ENCODE measurements at regions not wholly inside any gene's neighbourhood (a gene's known extent, or its start where the extent isn't known, plus 50 kb on each side); places are given as distances from the start of the nearest gene placed in this dataset.

GRCh38 chr6:80689716-80690395, 583.4 kb downstream of the BCKDHB start:
- no peak for DNase-seq

- DNase-seq, result no peak
These were observed 573.5 kb downstream of the BCKDHB start for GRCh38 chr6:80679992-80680391.

- peak; percentile 4 for DNase-seq
These were observed 569.9 kb downstream of the BCKDHB start for GRCh38 chr6:80676386-80676785.

GRCh38 chr6:80674669-80675068, 568.2 kb downstream of the BCKDHB start:
- no peak for DNase-seq

GRCh38 chr6:80673367-80673766, 566.9 kb downstream of the BCKDHB start:
- no peak for DNase-seq

- no peak for DNase-seq
These were observed 560.5 kb downstream of the BCKDHB start for GRCh38 chr6:80667006-80667405.

GRCh38 chr6:80658926-80659325, 552.5 kb downstream of the BCKDHB start:
- no peak for DNase-seq

- DNase-seq, result no peak
These were observed 540.7 kb downstream of the BCKDHB start for GRCh38 chr6:80647156-80647555.

- DNase-seq, result no peak
These were observed 537.4 kb downstream of the BCKDHB start for GRCh38 chr6:80643881-80644280.

GRCh38 chr6:80642452-80642851, 536.0 kb downstream of the BCKDHB start:
- DNase-seq, result peak; percentile 90

GRCh38 chr6:80641591-80641990, 535.1 kb downstream of the BCKDHB start:
- no peak for DNase-seq

- DNase-seq, result no peak
These were observed 533.7 kb downstream of the BCKDHB start for GRCh38 chr6:80640176-80640575.

GRCh38 chr6:80639181-80639629, 532.7 kb downstream of the BCKDHB start:
- peak; percentile 48 for DNase-seq

GRCh38 chr6:80638213-80639055, 532.0 kb downstream of the BCKDHB start:
- DNase-seq, result peak; percentile 95

GRCh38 chr6:80637312-80637711, 530.8 kb downstream of the BCKDHB start:
- peak; percentile 75 for DNase-seq

- peak; percentile 51 for DNase-seq
These were observed 530.2 kb downstream of the BCKDHB start for GRCh38 chr6:80636689-80637088.

- no peak for DNase-seq
These were observed 526.9 kb downstream of the BCKDHB start for GRCh38 chr6:80633412-80633811.

GRCh38 chr6:80625405-80625804, 518.9 kb downstream of the BCKDHB start:
- no peak for DNase-seq

- DNase-seq, result no peak
These were observed 516.8 kb downstream of the BCKDHB start for GRCh38 chr6:80623066-80623815.

GRCh38 chr6:80622641-80623040, 516.2 kb downstream of the BCKDHB start:
- DNase-seq, result no peak

GRCh38 chr6:80618953-80619352, 512.5 kb downstream of the BCKDHB start:
- peak; percentile 89 for DNase-seq

GRCh38 chr6:80610846-80611245, 504.4 kb downstream of the BCKDHB start:
- DNase-seq, result peak; percentile 85

GRCh38 chr6:80608881-80609280, 502.4 kb downstream of the BCKDHB start:
- peak; percentile 78 for DNase-seq
